IPS DF 4.7 (cell line): ENCODE measurements at regions not wholly inside any gene's neighbourhood (a gene's known extent, or its start where the extent isn't known, plus 50 kb on each side); places are given as distances from the start of the nearest gene placed in this dataset.

ENCODE experiments used
- DNase-seq: peaks from one replicate; pipeline ENCODE4 v3.0.0-alpha.2; 2013; ENCODE audit warnings: low spot score; ENCODE audit errors: extremely low read depth

GRCh38 chr5:107263387-107264018 is 407.2 kb downstream of the EFNA5 start:
- no peak for DNase-seq

GRCh38 chr5:107257885-107258520 is 412.7 kb downstream of the EFNA5 start:
- no peak for DNase-seq

GRCh38 chr5:107254902-107255234 is 415.9 kb downstream of the EFNA5 start:
- DNase-seq, result no peak

DNA sequence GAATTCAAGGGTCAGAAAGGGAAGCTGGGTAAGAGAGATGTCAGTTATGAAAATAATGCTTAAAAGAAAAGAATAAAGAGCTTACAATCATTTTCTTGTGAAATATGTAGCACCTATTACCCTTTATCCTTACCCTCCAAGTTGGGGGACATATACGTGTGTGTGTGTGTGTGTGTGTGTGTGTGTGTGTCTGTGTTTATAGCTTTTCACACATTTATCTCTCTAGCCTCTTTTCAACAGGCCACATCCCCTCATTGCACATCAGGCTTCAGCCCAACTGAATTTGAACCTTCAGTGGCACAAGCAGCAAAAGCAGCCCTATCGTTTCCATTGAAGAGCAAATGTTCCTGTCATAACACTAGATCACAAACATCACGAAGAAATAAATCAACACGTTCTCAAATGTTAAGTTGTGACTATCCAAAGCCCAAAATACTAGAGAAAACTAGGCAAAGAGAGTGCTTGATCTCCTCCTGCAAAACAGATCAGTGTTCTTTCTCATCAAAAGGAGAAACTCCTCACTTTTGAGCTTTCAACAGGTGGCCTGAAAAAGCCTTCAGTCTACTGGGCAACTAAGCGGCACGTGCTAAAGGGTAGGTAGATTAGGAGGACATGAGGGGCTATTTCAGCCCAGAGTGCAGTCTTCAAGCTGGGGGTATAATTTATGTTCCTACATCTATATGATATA is 416.4 kb downstream of the EFNA5 start:
- no peak for DNase-seq

DNA sequence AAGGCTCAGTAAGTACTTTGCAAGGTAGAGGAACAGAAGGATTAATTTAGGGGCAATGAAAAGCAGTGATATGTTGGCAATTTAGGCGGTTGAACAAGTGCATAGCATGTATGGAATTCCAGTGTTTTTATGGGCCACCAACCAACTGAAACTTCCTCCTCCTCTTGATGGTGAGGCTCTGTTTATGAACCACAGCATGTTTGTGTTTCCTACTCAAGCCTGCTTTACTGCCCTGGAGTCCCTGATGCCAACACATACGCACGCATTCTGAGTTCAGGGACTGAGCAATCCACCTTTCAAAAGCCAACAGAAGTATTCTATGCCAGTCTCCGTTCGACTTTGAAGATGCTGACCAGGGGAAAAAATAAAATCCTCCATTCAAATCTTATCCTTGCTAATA is 417.5 kb downstream of the EFNA5 start:
- no peak for DNase-seq

- DNase-seq, result no peak
These were observed 419.6 kb downstream of the EFNA5 start for GRCh38 chr5:107251151-107251550.

DNA sequence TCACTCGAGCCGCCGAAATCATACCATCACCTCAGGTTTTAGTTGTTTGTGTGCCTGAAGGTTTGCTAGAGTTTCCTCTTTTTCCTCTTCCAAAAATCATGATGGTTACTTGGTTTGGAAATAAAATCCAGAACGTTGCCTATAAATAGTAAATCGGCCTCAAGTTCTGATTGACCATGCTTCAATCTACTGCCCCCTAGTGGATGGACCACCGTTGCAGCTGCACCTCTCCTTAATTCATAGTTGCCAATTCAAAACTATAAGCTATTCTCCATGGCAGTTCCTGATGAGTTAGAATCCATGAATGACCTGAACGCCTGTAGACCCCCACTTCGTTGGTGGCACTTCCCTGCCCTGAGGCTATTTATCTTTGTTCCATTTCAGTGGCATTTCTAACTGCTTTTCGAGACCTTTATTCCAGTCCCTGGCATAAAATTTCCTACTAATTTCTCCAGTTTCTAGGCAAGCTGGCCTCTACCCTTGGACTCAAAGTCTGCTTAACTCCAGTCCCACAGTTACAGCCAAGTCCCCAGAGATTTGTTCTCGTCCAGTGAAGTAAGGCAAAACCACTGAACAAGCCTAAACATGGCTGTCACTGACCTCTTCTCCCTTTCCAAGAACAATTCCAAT is 422.6 kb downstream of the EFNA5 start:
- DNase-seq, result peak; percentile 41

DNA sequence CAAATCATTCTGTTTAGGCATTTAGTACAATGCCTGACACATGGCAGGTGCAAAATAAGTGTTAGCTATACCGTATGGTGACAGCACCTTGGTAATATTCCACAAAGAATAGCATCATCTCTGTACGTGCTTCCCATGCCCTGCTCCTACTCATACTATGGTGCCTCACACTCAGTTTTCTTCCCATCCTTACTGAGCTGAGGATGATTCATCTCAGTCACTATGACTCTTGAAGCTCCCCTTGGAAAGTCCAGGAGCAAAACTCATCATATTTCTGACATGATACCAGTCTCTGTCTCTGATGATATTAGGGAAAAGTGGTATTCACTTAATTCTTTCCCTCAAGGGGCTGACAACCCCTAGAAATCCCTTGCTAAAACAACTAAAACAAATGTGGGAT is 423.3 kb downstream of the EFNA5 start:
- no peak for DNase-seq

DNA sequence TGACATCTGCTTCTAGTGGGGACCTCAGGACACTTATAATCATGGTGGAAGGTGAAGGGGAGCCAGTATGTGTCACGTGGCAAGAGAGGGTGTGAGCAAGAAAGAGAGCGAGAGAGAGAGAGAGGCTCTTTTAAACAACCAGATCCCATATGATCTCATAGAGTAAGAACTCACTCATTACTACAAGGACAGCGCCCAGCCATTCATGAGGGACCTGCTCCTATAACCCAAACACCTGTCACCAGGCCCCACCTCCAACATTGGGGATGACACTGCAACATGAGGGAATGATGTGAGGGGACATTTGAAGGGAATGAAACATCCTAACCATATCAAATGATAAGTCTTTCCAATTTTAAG is 427.5 kb downstream of the EFNA5 start:
- DNase-seq, result no peak

GRCh38 chr5:107242411-107243219 is 428.1 kb downstream of the EFNA5 start:
- no peak for DNase-seq

DNA sequence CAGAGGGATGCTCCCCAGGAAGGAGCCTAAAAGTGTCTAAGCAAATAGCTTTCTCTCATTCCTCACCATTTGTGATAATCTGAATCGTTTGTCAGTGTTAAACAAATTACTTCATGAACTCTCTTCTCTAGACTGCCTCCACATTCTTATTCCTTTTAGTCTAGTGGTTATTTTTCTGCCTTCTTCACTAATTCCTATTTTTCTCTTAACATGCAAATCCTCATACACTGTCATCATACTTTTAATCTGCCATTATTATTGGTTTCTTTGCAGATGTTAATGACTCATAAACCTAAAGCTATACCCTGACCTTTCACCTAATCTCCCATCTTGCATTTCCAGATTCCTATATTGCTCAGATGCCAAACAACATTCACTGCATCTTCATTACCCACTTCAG is 428.9 kb downstream of the EFNA5 start:
- DNase-seq, result no peak

DNA sequence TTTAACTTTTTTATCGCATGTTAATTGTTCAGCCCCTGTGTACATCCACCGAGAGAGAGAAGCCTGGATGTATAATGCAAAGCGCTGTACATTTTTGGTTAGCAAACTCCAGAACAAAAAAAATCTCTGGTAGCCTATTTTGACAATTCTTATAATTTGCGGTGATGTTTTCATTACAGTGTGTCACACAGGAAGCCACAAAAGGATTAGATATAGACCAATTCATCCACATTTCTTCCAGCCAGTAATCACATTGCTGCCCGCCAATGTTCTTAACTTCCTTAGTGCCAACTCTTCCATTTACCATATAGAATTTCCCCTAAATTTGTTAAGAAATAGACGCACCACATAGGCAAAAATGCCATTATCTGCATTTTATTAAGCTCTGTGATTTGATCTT is 435.6 kb downstream of the EFNA5 start:
- DNase-seq, result no peak

DNA sequence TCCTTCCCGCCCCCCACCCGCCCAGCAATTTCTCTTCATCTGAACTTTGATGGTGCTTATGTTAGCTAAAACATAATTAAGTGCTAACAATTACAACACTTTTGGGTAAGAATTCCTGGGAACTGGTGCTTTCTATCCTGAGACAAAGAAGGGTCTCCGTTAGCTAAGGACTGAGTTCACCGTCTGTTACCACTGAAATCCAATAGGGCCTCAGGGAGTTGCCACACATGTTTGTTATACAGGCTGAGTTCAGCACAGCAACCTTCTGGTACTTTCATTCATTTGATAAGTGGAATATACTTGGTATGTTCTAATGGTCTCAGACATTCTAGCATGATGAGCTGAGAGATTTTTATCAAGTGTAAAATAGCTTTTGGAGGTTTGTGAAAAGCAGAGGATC is 437.9 kb downstream of the EFNA5 start:
- no peak for DNase-seq

DNA sequence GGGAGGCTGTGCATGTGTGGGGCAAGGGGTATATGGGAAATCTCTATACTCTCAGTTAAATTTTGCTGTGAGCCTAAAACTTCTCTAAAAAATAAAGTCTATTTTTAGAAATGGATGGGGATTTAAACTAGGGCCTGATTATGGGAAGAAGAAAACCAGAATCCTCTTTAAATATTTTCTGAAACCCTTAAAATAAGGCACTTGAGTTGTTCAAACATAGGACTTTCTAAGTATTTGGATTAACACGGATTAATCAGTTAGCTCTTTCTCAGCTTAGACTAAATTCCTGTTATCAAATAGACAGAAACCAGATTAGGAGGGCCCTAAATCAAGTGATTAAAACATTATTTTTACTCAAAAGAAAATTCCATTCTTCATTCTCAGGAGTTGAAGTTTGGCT is 438.4 kb downstream of the EFNA5 start:
- no peak for DNase-seq

- DNase-seq, result no peak
These were observed 439.5 kb downstream of the EFNA5 start for GRCh38 chr5:107231191-107231590.

GRCh38 chr5:107230367-107230766 is 440.4 kb downstream of the EFNA5 start:
- DNase-seq, result no peak

- no peak for DNase-seq
These were observed 442.5 kb downstream of the EFNA5 start for GRCh38 chr5:107228226-107228625.

DNA sequence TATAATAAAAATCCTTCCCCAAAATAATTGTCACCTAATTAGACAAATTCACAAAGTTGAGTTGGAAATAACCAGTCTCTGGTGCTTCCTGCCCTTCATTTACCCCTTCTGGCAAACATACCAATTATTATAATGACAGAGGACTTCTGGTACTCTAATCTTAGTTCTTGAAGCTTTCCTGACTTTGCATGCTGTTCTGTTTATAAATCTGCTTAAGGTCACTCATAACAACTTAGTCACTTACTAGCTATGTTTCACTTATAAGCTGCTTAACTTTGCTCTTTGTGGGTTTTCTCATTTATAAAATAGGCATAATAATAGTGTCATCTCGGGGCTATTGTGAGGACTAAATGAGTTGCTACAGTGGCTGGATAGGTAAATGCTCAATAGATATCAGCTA is 446.5 kb downstream of the EFNA5 start:
- no peak for DNase-seq

DNA sequence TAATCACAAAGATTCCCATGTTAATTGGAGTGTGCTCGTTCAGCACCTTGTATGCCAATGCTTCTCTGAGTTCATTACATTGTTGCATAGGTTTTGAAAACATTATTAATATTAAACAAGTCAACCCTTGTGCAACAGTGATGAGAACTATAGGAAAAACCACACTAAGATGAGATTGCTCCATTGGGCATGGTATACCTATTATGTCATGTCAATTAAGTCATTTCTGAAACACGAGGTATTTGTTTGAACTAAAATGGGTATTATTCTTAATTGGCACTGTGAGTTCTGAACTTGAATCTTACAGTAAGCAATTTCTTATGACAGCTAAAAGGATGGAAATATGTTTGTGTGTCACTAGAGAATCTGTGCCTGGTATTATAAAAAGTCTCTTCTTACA is 447.7 kb downstream of the EFNA5 start:
- no peak for DNase-seq

DNA sequence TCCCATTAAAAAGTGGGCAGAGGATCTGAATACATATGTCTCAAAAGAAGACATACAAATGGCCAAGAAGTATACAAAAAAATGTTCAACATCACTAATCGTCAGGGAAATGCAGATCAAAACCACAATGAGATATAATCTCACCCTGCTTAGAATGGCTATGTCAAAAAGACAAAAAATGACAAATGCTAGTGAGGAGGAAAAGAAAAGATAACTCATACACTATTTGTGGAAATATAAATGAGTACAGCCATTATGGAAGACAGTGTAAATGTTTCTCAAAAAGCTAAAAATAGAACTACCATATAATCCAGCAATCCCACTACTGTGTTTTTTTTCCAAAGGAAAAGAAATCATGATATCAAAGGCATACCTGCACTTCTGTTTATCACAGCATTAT is 450.7 kb downstream of the EFNA5 start:
- no peak for DNase-seq

- no peak for DNase-seq
These were observed 452.1 kb downstream of the EFNA5 start for GRCh38 chr5:107218457-107219193.
